ENCODE measurements at regions not wholly inside any gene's neighbourhood (a gene's known extent, or its start where the extent isn't known, plus 50 kb on each side); places are given as distances from the start of the nearest gene placed in this dataset.

DNA sequence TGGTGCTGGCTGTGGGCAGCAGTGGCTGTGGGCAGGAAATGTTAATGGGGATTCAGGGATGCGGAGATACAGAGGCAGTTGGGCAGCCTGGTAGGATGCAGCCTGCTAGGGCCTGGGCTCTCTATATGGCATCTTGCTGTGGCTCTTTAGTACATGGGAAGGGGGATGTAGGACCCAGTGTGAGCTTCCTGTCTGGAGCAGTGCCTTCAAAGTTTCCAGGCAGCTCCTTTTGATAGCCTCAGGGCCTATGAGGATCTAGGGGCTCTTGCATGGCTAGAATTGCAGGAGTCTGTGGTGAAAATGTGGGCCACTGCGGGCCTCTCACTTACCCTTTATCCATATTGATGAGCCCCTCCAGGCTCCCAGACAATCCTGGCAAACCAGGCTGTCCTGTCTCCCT is 213.2 kb upstream of the SNX19 start:
- TF ChIP-seq, protein P1, sequence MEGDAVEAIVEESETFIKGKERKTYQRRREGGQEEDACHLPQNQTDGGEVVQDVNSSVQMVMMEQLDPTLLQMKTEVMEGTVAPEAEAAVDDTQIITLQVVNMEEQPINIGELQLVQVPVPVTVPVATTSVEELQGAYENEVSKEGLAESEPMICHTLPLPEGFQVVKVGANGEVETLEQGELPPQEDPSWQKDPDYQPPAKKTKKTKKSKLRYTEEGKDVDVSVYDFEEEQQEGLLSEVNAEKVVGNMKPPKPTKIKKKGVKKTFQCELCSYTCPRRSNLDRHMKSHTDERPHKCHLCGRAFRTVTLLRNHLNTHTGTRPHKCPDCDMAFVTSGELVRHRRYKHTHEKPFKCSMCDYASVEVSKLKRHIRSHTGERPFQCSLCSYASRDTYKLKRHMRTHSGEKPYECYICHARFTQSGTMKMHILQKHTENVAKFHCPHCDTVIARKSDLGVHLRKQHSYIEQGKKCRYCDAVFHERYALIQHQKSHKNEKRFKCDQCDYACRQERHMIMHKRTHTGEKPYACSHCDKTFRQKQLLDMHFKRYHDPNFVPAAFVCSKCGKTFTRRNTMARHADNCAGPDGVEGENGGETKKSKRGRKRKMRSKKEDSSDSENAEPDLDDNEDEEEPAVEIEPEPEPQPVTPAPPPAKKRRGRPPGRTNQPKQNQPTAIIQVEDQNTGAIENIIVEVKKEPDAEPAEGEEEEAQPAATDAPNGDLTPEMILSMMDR (IDR thresholded peaks at IDR 0.05; ENCODE audit: insufficient read depth, low read length, poor library complexity, severe bottlenecking), result no peak
- no peak for TF ChIP-seq EZH2phosphoT487 (conservative IDR thresholded peaks at IDR 0.05; ENCODE audit: low read length)

Measured in SU-DHL-6 (cell line).